ENCODE measurements at regions not wholly inside any gene's neighbourhood (a gene's known extent, or its start where the extent isn't known, plus 50 kb on each side); places are given as distances from the start of the nearest gene placed in this dataset.

DNA sequence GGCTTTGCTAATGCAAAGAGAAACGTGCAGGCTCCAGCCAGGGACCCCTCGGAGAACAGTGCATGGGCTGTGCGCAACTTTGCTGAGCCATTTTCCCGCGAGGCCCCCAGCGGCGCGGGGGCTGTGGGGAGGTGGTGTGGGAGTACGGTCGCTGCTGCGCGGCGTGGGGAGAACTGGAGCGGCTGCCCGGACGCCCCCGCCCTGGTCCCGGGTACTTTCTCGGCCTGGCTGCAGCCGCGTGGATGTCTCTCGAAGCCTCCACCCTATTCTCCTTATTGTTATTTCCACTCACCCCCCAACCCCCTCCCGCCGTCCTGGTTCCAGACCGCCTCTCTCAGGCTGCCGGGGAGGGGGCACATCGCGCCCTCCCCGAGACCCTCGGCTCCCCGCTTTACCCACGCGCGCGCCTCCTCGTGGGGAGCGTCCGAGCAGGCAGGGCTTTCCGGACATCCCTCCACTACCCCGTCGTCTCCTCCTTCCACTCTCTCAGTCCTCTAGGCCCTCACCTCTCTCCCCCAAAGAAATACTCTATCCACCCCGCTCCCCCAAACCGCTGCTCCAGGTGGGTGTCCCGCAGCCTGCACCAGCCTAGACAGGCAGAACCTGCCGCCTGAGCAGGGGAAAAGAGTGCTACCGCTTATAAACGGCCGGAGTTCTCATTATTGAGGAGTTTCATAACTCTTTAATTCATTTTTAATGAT lies 68.6 kb upstream of the TBCA start:
- H3K36me3 ChIP-seq, result no peaks in the 10 kb centered on the region
- H3K27me3 ChIP-seq (ENCODE audit: insufficient read depth, low read depth, severe bottlenecking), result no peaks in the 10 kb centered on the region
- TF ChIP-seq, protein P1, sequence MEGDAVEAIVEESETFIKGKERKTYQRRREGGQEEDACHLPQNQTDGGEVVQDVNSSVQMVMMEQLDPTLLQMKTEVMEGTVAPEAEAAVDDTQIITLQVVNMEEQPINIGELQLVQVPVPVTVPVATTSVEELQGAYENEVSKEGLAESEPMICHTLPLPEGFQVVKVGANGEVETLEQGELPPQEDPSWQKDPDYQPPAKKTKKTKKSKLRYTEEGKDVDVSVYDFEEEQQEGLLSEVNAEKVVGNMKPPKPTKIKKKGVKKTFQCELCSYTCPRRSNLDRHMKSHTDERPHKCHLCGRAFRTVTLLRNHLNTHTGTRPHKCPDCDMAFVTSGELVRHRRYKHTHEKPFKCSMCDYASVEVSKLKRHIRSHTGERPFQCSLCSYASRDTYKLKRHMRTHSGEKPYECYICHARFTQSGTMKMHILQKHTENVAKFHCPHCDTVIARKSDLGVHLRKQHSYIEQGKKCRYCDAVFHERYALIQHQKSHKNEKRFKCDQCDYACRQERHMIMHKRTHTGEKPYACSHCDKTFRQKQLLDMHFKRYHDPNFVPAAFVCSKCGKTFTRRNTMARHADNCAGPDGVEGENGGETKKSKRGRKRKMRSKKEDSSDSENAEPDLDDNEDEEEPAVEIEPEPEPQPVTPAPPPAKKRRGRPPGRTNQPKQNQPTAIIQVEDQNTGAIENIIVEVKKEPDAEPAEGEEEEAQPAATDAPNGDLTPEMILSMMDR (IDR thresholded peaks at IDR 0.05; ENCODE audit: low read depth, low read length), result no peak
- no peak for DNase-seq
- no peaks in the 10 kb centered on the region for H3K9me3 ChIP-seq (ENCODE audit: severe bottlenecking)
- no peak overlapping the region; the same call in none of the 2 replicates for H3K27ac ChIP-seq
- H3K4me3 ChIP-seq (ENCODE audit: low read depth, low read length), result no peak overlapping the region

DNA sequence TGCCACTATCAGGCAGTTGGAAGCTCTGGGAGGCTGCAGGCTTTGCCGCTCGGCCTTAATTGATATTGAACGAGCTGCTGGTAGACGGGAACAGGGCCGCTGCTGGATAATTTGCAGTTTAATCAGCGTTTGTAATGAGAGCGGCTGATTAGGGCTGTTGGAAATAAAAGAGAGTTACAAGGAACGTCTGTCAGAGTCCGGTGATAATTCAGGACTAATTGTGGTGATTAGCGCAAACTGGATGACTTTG lies 68.2 kb upstream of the TBCA start:
- DNase-seq, result no peak
- Histone ChIP-seq H3K27ac (peak overlapping the region; percentile 16), H3K36me3 (no peaks in the 10 kb centered on the region), H3K4me3 (ENCODE audit: low read depth, low read length) (no peak overlapping the region), H3K27me3 (ENCODE audit: insufficient read depth, low read depth, severe bottlenecking) (no peaks in the 10 kb centered on the region), H3K9me3 (ENCODE audit: severe bottlenecking) (no peaks in the 10 kb centered on the region)
- TF ChIP-seq, protein P1 (IDR thresholded peaks at IDR 0.05; ENCODE audit: low read depth, low read length), result no peak

DNA sequence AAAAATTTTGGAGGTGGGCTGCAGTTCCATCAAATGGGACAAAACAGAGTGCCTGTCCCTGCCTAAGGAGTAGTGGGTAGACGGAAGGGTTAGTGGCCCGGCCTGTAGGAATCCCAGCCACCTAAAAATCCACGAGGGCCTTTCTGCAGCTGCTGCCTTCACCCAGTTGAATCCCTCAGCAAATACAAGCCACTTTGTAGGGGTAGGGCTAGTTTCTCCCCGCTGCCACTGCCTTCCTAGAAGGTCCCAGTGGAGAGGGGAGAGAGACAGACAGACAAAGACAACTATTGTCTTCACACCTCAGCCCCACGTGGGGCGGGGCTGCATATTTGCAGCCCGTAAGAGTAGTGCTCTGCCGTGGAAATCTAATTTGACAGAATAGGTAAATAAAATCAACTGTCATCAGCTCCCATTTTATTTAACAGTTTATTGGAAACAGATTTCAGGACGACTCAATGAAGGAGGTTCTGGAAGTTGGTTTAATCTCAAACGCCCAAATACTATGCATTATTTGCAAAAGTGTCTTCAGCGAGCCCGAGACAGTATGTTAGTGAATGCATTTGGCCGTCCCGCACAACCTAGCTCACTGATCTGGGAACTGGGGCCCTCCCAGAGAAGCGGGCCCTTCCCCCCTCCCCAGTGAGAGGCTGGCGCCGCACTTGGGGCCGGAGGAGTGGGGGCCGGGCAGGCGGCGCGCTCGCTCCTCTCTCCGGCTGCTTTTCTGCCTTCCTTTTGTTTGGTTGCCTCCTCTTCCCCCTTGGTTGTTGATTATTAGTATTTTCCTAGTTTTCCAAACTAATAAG lies 67.6 kb upstream of the TBCA start:
- TF ChIP-seq, protein P1 (IDR thresholded peaks at IDR 0.05; ENCODE audit: low read depth, low read length), result no peak
- DNase-seq, result no peak
- H3K4me3 ChIP-seq (ENCODE audit: low read depth, low read length), result no peak overlapping the region
- no peaks in the 10 kb centered on the region for H3K9me3 ChIP-seq (ENCODE audit: severe bottlenecking)
- no peaks in the 10 kb centered on the region for H3K36me3 ChIP-seq
- peak overlapping the region; percentile 16 for H3K27ac ChIP-seq
- H3K27me3 ChIP-seq (ENCODE audit: insufficient read depth, low read depth, severe bottlenecking), result no peaks in the 10 kb centered on the region

DNA sequence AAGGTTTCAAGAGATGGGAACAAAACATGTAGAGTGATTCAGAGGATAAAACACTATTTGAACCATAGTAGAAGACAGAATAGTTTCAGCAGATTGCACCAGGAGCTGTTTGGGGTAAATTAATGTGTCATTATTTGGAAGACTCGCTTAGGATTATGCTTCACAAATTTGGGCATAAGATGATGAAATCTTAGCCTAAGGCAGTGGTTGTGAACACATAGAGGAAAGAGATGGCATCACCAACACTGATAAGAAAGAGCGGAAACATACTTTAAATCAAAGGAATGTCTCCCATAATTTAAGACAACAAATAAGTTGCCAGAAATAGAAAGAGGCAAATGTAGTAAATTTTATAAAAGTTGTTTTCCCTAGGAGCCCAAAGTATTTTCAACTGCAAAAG lies 66.1 kb upstream of the TBCA start:
- DNase-seq, result no peak
- Histone ChIP-seq H3K27me3 (ENCODE audit: insufficient read depth, low read depth, severe bottlenecking) (no peaks in the 10 kb centered on the region), H3K9me3 (ENCODE audit: severe bottlenecking) (no peaks in the 10 kb centered on the region), H3K27ac (no peak overlapping the region), H3K36me3 (no peaks in the 10 kb centered on the region), H3K4me3 (ENCODE audit: low read depth, low read length) (no peak overlapping the region)
- TF ChIP-seq, protein P1 (IDR thresholded peaks at IDR 0.05; ENCODE audit: low read depth, low read length), result no peak

DNA sequence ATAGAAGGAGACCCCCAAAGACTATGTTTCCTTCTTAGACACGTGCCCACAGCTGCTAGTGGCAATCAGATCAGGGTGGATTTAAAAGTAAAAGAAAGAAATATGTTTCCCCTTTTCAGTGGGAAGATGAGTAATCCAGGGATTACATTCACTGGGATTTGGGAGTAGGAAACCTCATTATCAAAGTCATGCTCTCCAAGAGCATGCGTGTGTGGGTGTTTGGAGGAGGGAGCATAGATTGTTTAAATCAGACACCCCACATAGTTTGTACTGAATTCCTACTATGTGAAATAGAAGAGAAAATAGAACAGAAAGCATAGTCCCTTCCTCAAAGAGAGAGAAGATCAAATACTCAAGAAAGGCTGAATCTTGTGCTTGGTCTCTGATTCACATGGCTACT lies 65.5 kb upstream of the TBCA start:
- no peaks in the 10 kb centered on the region for H3K27me3 ChIP-seq (ENCODE audit: insufficient read depth, low read depth, severe bottlenecking)
- H3K4me3 ChIP-seq (ENCODE audit: low read depth, low read length), result no peak overlapping the region
- H3K36me3 ChIP-seq, result no peaks in the 10 kb centered on the region
- DNase-seq, result no peak
- TF ChIP-seq, protein P1 (IDR thresholded peaks at IDR 0.05; ENCODE audit: low read depth, low read length), result no peak
- no peak overlapping the region for H3K27ac ChIP-seq
- H3K9me3 ChIP-seq (ENCODE audit: severe bottlenecking), result no peaks in the 10 kb centered on the region

Measured in WERI-Rb-1 (cell line).